Sigmoid colon (tissue), 6 donors: ENCODE measurements at regions not wholly inside any gene's neighbourhood (a gene's known extent, or its start where the extent isn't known, plus 50 kb on each side); places are given as distances from the start of the nearest gene placed in this dataset.

ENCODE experiments used
- DNase-seq: peaks from one replicate; pipeline ENCODE4 v3.0.0-alpha.2; 2019
- H3K27ac ChIP-seq, 4 donors: fragments of 200-600 bp; sonication (generic); one replicate each; pipeline ENCODE4 v1.5.1; 2016 to 2019; ENCODE audit warnings: mild to moderate bottlenecking in 1 of 4
- H3K27me3 ChIP-seq, 3 donors: fragments of 200-600 bp; sonication (generic); one replicate each; pipeline ENCODE4 v1.5.1; 2019; ENCODE audit warnings: mild to moderate bottlenecking in 1 of 3
- H3K36me3 ChIP-seq, 4 donors: fragments of 200-600 bp; sonication (generic); one replicate each; pipeline ENCODE4 v1.5.1; 2016 to 2019
- H3K4me1 ChIP-seq, 4 donors: fragments of 200-600 bp; sonication (generic); one replicate each; pipeline ENCODE4 v1.5.1; 2017 to 2019
- H3K4me3 ChIP-seq, 4 donors: fragments of 200-600 bp; sonication (generic); one replicate each; pipeline ENCODE4 v1.5.1; 2017 to 2019; ENCODE audit warnings: mild to moderate bottlenecking in 2 of 4, moderate library complexity in 1 of 4
- H3K9me3 ChIP-seq, 4 donors: fragments of 200-600 bp in 3 of 4; sonication (generic) in 3 of 4; one replicate each; pipeline versions ENCODE4 v1.5.1 to v1.6.1; 2013 to 2019
- EP300 ChIP-seq, 4 donors: sonication (generic); formaldehyde crosslinking; IDR thresholded peaks; one replicate each; pipeline ENCODE4 v1.6.1; 2017; ENCODE audit warnings: antibody characterized with exemption in 4 of 4
- POLR2A ChIP-seq, 2 donors: fragments of 450-650 bp; IDR thresholded peaks; one replicate each; pipeline ENCODE4 v1.6.1; 2016; ENCODE audit warnings: antibody characterized with exemption in 2 of 2, mild to moderate bottlenecking in 2 of 2, moderate library complexity in 2 of 2
- POLR2AphosphoS5 ChIP-seq, 4 donors: sonication (generic); formaldehyde crosslinking; IDR thresholded peaks; one replicate each; pipeline ENCODE4 v1.6.1; 2017; ENCODE audit warnings: antibody characterized with exemption in 4 of 4
- WGBS, 2 donors: extraction: QIAGEN DNeasy Blood & Tissue Kit; methylation state at CpG; one replicate each; pipeline ENCODE4 v1.1.7; 2013; 5-methylcytosine and 5-hydroxymethylcytosine counted together
- intact Hi-C: fragments of 100-400 bp; cut with DNase I; formaldehyde crosslinking; loops from one replicate; pipeline ENCODE4 v1.15.1; 2023
- TF ChIP-seq, protein P1 (sequence below), 4 experiments: fragments of 450-650 bp in 3 of 4; fragments of 200-600 bp in 1 of 4; IDR thresholded peaks; one replicate each; pipeline ENCODE4 v1.5.1; 2016 to 2019; ENCODE audit warnings: antibody characterized with exemption in 4 of 4, mild to moderate bottlenecking in 3 of 4, moderate library complexity in 2 of 4
- donor health status: healthy with polysubstance abuse.
- donor health status: healthy.

DNA sequence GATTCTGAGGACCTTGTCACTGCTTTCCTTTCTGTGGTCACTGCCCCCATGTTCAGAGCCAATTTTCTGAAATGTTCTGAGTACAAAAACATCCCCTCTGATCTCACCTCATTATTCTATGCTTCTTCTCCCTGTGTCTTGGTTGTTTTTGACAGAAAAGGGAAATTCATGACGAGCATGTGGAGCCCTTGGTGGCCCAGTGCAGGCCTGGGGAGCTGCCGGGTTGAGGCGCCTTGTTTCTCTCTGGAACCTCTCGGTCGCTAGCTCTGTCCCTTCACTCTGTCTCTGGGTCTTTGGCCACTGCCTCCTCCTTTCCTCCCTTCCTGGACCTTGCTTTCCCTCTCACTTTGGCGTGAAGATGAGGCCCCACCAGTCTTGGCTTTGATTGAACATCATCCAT lies 63.0 kb upstream of the THY1 start:
- Histone ChIP-seq H3K36me3 (no peaks in the 10 kb centered on the region), H3K27ac (no peak overlapping the region), H3K4me1 (peaks cover 0 to 5% (median 2%) of the 10 kb centered on the region in 4 donors), H3K27me3 (no peaks in the 10 kb centered on the region), H3K4me3 (no peak overlapping the region), H3K9me3 (no peaks in the 10 kb centered on the region)
- intact Hi-C loops = no loop called here
- no peak for DNase-seq
- WGBS, 2 donors = 80 to 81% methylated on average over 5 of the region's 6 CpGs
- TF ChIP-seq POLR2AphosphoS5 (IDR thresholded peaks at IDR 0.05) (no peak), POLR2A (IDR thresholded peaks at IDR 0.05) (no peak), EP300 (IDR thresholded peaks at IDR 0.05) (no peak)
- TF ChIP-seq, protein P1, sequence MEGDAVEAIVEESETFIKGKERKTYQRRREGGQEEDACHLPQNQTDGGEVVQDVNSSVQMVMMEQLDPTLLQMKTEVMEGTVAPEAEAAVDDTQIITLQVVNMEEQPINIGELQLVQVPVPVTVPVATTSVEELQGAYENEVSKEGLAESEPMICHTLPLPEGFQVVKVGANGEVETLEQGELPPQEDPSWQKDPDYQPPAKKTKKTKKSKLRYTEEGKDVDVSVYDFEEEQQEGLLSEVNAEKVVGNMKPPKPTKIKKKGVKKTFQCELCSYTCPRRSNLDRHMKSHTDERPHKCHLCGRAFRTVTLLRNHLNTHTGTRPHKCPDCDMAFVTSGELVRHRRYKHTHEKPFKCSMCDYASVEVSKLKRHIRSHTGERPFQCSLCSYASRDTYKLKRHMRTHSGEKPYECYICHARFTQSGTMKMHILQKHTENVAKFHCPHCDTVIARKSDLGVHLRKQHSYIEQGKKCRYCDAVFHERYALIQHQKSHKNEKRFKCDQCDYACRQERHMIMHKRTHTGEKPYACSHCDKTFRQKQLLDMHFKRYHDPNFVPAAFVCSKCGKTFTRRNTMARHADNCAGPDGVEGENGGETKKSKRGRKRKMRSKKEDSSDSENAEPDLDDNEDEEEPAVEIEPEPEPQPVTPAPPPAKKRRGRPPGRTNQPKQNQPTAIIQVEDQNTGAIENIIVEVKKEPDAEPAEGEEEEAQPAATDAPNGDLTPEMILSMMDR (IDR thresholded peaks at IDR 0.05) = no peak

DNA sequence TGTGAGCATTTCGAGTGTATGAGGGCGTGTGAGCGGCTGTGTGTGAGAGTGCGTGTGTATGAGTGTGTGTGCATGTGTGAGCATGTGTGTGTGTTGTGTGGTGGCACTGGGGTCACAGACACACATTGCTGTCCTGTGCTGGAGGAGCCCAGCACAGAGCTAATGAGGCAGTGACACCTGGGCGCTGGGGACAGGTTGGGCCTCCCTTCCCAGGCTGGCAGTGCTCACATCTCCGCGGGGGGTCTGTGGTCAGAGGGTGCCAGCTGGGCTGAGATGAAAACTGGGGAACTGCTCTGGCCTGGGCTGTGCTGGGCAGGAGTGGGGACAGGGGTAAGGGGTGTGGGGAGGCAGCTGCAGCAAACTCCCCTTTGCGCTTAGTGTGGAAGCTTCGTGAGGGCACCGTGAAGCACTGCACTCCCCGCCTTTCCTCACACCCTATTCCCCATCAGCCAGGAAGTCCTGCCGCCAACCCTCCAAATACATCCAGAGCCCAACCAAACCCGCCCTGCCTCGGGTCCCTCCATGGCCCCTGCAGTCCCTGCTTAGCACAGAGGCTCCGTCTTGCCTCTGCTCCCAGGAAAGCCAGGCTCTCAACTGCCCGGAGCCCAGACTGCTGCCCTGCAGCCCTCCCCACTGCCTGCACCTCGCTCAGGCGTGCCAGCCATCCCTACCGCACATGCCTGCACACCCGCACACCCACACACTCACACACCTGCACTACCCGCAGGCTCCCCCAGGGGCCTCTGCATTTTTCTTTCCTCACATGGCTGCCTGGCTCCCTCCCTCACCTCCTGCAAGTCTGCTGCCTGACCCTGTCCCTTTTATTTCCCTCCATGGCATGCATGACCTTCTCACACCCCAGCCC lies 62.0 kb upstream of the THY1 start:
- intact Hi-C loops = loop anchor here (5.0 kb wide), 1 partner anchor 242 kb away; the partner anchor contains the start of gene NECTIN1
- Histone ChIP-seq H3K27me3 (no peaks in the 10 kb centered on the region), H3K27ac (no peak overlapping the region), H3K36me3 (no peaks in the 10 kb centered on the region), H3K4me3 (no peak overlapping the region), H3K4me1 (peaks cover 0 to 5% (median 2%) of the 10 kb centered on the region in 4 donors), H3K9me3 (no peaks in the 10 kb centered on the region)
- TF ChIP-seq, protein P1 (IDR thresholded peaks at IDR 0.05) = no peak
- TF ChIP-seq POLR2A (IDR thresholded peaks at IDR 0.05) (no peak), EP300 (IDR thresholded peaks at IDR 0.05) (no peak), POLR2AphosphoS5 (IDR thresholded peaks at IDR 0.05) (no peak)
- peak; percentile 57 for DNase-seq
- WGBS, 2 donors = 76 to 82% methylated on average over 21 of the region's 21 CpGs

DNA sequence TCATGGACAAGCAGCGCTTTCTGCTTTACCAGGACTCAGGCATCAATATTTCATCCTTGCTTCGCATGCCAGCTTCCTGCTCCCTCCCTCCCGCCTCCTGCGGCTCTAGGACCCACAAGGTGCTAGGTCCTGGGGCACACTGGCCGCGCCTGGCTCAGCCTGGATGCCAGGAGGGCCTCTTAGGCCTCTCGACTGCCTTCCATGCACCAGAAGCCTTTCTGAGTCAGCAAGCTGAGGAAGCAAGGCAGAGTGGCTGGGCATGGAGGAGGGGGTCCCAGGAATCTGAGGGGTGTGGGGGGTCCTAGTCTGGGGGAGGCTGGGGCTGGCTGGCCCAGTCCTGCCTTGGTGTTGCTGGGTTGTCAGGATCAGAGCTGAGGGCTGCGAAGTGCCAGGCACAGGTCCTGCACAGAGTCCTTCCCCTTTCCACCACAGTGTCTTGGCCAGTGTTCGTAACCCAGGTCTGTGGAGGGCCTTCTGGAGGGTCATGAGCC lies 61.0 kb upstream of the THY1 start:
- Histone ChIP-seq H3K4me3 (no peak overlapping the region), H3K36me3 (no peaks in the 10 kb centered on the region), H3K27ac (no peak overlapping the region), H3K4me1 (peaks cover 0 to 5% (median 2%) of the 10 kb centered on the region in 4 donors), H3K27me3 (no peaks in the 10 kb centered on the region), H3K9me3 (no peaks in the 10 kb centered on the region)
- peak; percentile 41 for DNase-seq
- intact Hi-C loops = loop anchor here (5.0 kb wide), 1 partner anchor 243 kb away; the partner anchor contains the start of gene NECTIN1
- WGBS, 2 donors = 92 to 93% methylated on average over 9 of the region's 9 CpGs
- TF ChIP-seq EP300 (IDR thresholded peaks at IDR 0.05) (no peak), POLR2AphosphoS5 (IDR thresholded peaks at IDR 0.05) (no peak)

DNA sequence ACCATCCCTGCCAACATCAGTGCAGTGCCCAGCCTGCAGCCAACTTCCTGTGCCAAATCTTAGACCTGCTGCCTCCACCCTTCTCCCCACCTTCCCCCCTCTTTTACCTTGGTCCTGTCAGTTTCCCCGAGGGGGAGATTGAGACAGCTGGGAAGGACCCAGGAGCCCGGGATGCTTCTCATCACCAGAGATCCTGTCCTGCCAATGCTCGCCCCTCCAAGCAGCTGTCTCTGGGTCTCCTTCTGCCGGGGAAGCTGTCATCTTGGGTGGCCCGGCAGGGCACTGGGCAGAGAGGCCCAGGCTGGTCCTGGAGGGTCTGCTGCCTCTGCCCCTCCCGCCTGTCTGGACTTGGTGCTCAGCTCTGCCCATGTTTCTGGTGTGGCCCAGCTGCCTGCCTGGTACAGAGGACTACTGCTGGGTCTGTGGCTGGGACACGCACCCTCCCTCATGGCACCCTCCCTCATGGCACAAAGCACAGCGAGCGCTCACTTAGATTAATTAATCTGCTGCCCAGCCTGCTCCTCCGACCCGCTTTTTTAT lies 60.4 kb upstream of the THY1 start:
- Histone ChIP-seq H3K9me3 (no peaks in the 10 kb centered on the region), H3K4me1 (peaks cover 0 to 5% (median 2%) of the 10 kb centered on the region in 4 donors), H3K27me3 (no peaks in the 10 kb centered on the region), H3K36me3 (no peaks in the 10 kb centered on the region), H3K4me3 (no peak overlapping the region), H3K27ac (no peak overlapping the region)
- intact Hi-C loops = loop anchor here (5.0 kb wide), 1 partner anchor 244 kb away; the partner anchor contains the start of gene NECTIN1
- DNase-seq = no peak
- WGBS, 2 donors = 90 to 91% methylated on average over 11 of the region's 11 CpGs
- no peak for TF ChIP-seq POLR2AphosphoS5 (IDR thresholded peaks at IDR 0.05)
- no peak for TF ChIP-seq POLR2A (IDR thresholded peaks at IDR 0.05)

DNA sequence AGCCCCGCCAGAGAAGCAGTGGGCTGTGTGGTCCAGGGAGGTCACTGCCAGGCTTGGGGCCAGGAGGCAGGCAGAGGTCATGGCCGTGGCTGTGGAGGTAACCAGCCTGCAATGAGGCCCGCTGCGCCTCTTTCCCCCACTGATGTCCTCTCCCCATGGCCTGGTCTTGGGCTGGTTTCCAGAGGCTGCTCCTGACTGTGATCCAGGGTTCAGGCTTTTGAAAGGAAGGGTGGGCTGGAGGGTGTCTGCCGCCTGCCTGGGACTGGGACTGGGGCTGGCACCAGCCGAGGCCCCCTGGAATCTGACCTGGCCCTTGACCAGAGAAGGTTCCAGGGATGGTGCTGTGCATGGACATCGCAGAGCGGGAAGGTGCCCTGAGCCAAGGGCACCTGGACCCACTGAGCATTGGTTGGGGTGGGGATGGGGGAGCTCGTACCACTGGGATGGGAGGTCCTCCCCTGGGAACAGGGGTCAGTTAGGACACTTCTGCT lies 59.6 kb upstream of the THY1 start:
- H3K27me3 ChIP-seq = no peaks in the 10 kb centered on the region
- H3K9me3 ChIP-seq = no peaks in the 10 kb centered on the region
- intact Hi-C loops = loop anchor here (5.0 kb wide), 1 partner anchor 245 kb away; the partner anchor contains the start of gene NECTIN1
- H3K4me3 ChIP-seq = no peak overlapping the region
- 78 to 85% methylated on average over 9 of the region's 9 CpGs for WGBS, 2 donors
- H3K36me3 ChIP-seq = no peaks in the 10 kb centered on the region
- TF ChIP-seq POLR2A (IDR thresholded peaks at IDR 0.05) = no peak
- TF ChIP-seq EP300 (IDR thresholded peaks at IDR 0.05) = no peak
- TF ChIP-seq, protein P1 (IDR thresholded peaks at IDR 0.05) = no peak
- no peak for TF ChIP-seq POLR2AphosphoS5 (IDR thresholded peaks at IDR 0.05)
- no peak for DNase-seq
- peaks cover 0 to 5% (median 2%) of the 10 kb centered on the region in 4 donors for H3K4me1 ChIP-seq
- no peak overlapping the region for H3K27ac ChIP-seq
